CD4-positive, alpha-beta T cell treated with Interleukin-21 for 1 hour (primary cell): ENCODE measurements at regions not wholly inside any gene's neighbourhood (a gene's known extent, or its start where the extent isn't known, plus 50 kb on each side); places are given as distances from the start of the nearest gene placed in this dataset.
"Not testable (repeated sequence)": the region's sequence is repeated elsewhere in the genome, so short reads cannot be mapped to it uniquely, and the experiment has no call there.

Experiments used
- DNase-seq: peaks from one replicate; pipeline ENCODE4 v3.0.0-alpha.2; 2020

DNA sequence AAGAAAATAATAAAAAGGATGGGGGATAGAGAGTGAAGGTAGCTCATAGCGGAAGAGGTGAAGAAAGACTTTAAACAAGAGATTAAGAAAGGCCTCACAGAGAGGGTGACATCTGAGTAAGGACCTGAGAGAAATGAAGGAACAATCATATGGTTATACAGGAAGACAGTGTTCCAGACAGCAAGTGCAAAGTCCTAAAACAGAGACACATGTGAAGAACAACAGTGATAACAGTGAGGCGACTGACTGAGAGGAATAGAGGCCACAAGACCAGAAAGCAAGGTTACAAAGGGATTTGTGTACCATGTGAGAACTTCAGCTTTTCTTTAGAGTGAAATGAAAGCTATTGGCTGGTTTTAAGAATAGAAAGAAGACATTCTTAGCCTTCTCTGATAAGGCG lies 141.6 kb upstream of the PALMD start:
- DNase-seq: no peak

DNA sequence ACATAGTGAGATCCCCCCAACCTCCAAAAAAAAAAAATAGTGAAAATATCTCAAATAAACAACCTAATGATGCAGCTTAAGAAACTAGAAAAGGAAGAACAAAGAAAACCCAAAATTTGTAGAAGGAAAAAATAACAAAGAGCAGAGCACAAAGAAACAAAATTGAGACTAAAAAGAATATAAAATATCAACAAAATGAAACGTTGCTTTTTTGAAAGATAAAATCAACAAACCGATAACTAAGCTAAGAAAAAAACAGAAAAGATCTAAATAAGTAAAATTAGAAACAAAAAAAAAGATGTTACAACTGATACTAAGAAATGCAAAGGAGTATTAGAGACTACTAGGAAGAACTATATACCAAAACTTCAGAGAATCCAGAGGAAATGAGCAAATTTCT lies 139.3 kb upstream of the PALMD start:
- no peak for DNase-seq

- DNase-seq: not testable (repeated sequence)
These were observed 138.5 kb upstream of the PALMD start for GRCh38 chr1:99507446-99507845.

GRCh38 chr1:99507906-99508732 lies 137.8 kb upstream of the PALMD start:
- DNase-seq: no peak

GRCh38 chr1:99508733-99509445 lies 137.0 kb upstream of the PALMD start:
- not testable (repeated sequence) for DNase-seq

DNA sequence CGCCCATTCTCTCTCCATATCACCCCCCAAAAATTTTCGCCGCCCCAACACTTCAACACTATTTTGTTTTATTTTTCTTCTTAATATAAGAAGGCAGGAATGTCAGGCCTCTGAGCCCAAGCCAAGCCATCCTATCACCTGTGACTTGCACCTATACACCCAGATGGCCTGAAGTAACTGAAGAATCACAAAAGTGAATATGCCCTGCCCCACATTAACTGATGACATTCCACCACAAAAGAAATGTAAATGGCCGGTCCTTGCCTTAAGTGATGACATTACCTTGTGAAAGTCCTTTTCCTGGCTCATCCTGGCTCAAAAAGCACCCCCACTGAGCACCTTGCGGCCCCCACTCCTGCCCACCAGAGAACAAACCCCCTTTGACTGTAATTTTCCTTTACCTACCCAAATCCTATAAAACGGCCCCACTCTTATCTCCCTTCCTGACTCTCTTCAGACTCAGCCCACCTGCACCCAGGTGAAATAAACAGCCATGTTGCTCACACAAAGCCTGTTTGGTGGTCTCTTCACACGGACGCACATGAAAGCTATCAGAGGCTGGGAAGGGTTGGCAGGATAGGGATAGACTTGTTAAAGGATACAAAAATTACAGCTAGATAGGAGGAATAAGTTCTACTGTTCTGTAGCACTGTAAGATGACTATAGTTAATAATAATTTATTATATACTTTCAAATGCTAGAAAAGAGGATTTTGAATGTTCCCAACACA lies 130.9 kb upstream of the PALMD start:
- DNase-seq: not testable (repeated sequence)

- DNase-seq: no peak
These were observed 129.8 kb upstream of the PALMD start for GRCh38 chr1:99516141-99516540.

DNA sequence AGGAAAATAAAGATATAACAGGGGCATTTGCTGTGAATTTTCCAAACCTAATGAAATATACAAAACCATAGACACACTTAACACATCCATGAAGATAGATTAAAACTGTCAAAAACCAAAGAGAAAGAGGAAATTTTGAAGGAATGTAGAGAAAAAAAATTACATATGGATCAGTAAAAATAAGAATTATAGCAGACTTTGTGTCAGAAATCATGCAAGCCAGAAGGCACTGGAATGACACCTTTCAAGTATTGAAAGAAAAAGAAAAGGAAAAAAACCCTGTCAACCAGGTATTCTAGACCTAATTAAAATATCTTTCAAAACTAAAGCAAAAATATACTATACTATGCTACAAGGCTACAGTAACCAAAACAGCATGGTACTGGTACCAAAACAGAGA lies 125.8 kb upstream of the PALMD start:
- DNase-seq: no peak

GRCh38 chr1:99525331-99525730 lies 120.6 kb upstream of the PALMD start:
- DNase-seq: no peak

- no peak for DNase-seq
These were observed 118.8 kb upstream of the PALMD start for GRCh38 chr1:99527078-99527477.

- no peak for DNase-seq
These were observed 118.4 kb upstream of the PALMD start for GRCh38 chr1:99527545-99527944.

- DNase-seq: no peak
These were observed 116.9 kb upstream of the PALMD start for GRCh38 chr1:99529002-99529401.

DNA sequence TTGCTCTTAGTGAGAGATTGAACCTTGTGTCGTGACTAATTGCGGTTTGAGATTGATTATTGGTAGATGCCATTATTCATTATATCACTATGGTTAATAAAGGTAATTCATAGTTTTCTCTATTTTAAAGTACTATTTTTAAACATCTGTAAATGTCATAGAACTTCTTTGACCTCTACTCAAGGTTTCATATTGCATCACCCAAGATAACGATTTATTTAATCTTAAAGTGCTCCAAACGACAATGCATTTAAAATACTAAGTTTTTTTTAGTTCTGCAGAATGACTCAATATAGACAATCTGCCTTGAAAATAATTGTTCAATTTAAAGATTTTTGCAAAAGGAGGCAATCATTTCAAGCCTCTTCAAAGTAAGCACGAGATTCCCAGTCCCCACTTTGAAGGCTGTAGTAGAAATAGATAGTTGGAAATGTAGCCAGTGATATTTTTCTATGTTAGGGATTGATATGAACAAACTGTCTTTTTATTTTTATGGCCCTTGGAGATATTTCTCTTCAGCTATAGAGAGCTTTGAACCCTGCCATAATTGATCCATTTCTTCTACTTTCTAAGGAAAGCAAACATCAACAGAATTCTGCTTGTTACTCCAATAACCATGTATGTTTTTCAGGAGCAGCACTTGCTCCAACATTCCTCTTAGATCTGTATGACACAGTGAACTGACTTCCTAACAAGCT lies 114.2 kb upstream of the PALMD start:
- DNase-seq: no peak

DNA sequence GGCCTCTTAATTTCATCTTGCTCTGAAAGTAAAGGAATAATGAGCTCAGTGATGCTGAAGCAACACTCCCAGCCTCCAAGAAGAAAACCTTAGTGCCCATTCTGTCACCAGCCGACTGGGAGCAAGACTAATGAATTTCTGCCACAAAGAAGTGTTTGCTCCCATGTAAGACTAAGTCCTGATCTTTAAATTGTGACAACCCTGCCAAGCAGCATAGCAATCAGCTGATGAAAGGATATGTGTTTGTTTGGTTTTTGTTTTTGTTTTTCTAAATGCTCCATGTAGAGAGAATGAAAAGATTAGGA lies 113.7 kb upstream of the PALMD start:
- no peak for DNase-seq

DNA sequence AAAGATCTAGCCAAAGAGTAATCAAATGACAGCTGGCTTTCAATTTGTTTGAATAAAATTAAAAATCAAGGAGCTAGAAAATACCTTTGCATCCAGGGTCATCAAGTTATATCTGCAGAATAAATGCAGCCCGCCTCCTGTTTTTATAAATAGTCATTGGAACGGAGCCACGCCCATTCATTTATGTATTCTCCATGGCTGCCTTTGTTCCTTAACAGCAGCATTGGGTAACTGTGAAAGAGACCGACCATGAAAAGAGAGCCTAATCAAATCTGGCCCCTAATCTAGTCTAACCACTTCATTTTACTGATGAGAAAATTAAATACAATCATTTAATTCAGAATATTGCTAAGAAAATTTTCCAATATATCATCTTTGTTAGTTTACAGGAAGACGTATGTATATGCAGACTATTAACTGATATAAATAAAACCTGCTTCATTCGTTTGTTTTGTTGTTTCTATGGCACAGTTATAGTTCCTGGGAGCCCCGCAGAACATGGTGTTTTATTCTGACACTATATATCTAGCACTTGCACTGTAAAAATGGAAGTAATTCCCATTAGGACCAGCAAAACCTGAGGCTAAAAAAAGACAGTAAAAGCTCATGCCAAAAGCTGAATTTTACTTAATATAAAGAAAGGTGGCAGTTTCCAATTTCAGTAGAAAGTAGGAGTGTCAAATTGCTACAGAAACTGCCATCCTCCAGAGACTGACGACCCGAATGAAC lies 111.8 kb upstream of the PALMD start:
- no peak for DNase-seq

DNA sequence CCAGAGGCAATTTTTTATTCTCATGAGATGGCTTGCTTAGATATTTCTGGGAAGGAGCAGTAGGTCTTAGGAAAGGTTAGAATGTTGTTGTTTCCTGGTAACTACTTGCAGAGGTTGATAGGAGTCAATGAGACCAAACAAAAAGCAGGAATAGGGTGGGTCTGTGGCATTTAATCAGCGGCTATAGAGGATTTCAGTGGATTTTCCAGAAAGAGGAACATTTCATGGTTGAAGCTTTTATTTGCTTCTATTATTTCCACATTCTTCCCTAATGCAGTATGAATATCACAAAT lies 111.3 kb upstream of the PALMD start:
- DNase-seq: no peak

DNA sequence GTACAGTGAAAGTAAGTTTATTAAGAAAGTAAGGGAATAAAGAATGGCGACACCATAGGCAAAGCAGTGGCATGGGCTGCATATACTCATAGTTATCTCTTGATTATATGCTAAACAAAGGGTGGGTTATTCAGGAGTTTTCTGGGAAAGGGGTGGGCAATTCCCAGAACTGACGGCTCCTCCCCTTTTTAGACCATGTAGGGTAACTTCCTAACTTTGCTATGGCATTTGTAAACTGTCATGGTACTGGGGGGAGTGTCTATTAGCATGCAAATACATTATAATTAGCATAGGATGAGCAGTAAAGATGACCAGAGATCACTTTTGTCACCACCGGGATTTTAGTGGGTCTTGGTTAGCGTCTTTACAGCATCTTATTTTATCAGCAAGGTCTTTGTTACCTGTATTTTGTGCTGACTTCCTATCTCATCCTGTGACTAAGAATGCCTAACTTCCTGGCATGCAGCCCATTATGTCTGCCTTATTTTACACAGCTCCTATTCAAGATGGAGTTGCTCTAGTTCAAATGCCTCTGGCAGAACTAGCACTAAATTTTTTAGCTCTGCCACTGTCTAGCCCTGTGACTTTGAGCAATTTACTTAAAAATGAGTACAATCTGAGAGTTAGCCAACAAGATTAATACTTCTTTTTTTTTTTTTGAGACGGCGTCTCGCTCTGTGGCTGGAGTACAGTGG lies 110.3 kb upstream of the PALMD start:
- DNase-seq: no peak

DNA sequence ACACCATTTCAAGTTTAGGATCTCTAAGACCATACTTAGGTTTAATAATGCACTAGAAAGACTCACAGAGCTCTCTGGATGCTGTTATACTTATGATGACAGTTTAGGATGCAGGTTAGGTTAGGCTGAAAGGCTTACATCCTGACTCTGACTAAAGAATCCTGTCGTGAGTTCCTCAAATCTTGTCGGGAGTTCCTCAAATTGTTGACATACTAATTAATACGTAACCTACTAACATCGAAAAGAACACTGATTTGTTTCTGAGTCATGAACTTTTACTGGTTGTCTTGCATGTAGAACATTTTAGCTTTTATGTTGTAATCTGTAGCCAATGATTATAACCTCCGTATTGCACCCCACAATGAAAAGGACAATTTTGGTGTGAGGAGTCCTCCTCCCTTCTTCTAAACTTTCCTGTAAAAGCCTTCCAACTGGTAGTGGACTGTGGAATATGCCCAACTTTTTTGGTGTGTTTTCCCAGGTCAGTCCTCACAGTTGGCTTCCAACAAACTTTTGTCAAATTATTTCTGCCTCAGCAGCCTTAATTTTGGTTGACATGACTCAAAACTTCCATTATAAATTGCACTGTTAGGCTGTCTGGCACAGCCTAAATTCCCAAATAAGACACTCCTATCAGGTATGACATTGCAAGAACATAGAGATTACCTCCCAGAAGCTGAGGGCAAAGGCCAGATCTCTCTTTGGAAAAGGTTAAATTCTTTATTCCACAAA lies 107.9 kb upstream of the PALMD start:
- DNase-seq: no peak

- no peak for DNase-seq
These were observed 107.3 kb upstream of the PALMD start for GRCh38 chr1:99538618-99538956.

DNA sequence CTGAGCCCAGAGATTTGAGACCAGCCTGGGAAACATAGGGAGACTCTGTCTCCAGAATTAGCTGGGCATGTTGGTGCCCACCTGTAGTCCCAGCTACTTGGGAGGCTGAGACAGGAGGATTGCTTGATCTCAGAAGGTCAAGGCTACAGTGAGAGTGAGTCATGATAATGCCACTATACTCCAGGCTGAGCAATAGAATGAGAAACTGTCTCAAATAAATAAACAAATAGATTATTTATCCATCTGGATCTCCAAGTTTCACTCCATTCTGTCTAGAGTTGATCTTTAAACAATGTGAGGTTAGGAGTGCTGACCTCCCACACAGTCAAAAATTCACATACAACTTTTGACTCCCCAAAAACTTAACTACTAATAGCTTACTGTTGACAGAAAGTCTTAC lies 106.8 kb upstream of the PALMD start:
- no peak for DNase-seq

GRCh38 chr1:99540744-99541143 lies 105.2 kb upstream of the PALMD start:
- no peak for DNase-seq

GRCh38 chr1:99544328-99544727 lies 101.6 kb upstream of the PALMD start:
- no peak for DNase-seq
